Activated CD8-positive, alpha-beta memory T cell treated with anti-CD3 and anti-CD28 coated beads for 36 hours (primary cell): ENCODE measurements at regions not wholly inside any gene's neighbourhood (a gene's known extent, or its start where the extent isn't known, plus 50 kb on each side); places are given as distances from the start of the nearest gene placed in this dataset.

Source experiments
- CTCF ChIA-PET: fragments of 350-600 bp; sonication (Branson Sonifier 250); formaldehyde crosslinking; loops from one replicate; lab custom pipeline; 2021; ENCODE audit warnings: antibody characterized with exemption; lab: Charles Lee
- POLR2A ChIA-PET: fragments of 350-600 bp; sonication (Branson Sonifier 250); formaldehyde crosslinking; loops from one replicate; lab custom pipeline; 2021; ENCODE audit warnings: antibody characterized with exemption; lab: Charles Lee

DNA sequence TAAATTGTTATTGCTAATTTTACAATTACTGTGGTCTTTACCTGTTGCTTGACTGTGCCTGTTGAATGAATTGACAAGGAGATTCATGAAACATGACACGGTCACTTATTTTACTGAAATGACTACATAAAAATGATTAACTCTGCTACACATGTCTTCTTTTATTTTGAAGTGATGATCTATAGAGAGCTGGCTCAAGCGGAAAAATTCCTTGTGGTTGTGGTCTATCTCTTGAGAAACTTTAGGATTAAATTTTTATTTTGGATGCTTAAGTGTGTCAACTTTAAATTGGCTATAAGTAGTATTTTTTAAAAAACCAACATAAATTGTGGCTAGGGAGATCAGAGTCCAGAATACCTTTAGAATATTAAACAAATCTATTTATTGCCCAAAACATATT is 131.8 kb upstream of the PITX2 start:
- ChIA-PET CTCF (no interaction called here), POLR2A (no interaction called here)

DNA sequence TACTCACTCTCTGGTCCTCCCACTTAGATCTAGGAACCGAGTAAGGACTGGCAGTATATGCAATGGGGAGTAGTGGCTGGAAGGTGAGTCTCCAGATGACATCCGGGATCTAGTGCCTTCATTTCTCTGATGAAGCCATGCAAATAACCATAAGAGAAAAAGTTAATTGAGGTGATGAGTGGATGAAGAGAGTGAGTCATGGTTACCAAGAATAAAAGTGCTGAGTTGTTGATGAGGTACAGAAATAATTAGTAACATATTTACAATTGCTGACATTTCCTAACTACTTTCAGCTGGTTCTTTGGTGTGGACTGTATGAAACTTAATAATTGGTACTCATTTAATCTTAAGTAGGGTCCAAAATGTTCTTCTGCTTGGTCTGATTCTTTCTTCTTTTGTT is 146.7 kb upstream of the PITX2 start:
- POLR2A ChIA-PET: no interaction called here
- CTCF ChIA-PET: no interaction called here

DNA sequence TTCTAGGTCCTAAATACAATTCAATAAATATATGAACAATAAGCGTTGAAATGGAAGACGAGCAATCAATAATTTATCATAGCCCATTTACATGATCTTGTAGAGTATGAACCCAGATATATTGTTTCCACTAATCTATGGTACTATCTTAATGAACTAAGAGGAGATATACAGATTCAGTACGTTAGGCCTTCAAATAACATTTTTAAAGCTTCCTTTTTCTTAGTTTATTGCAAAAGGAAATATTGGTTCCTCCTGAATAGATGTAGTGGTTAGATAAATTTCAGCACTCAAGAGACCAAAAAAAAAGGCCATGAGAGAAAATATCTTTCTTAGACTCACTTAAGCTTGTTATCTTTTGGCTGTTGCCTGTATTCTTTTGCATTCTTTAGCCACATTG is 147.5 kb upstream of the PITX2 start:
- CTCF ChIA-PET: no interaction called here

DNA sequence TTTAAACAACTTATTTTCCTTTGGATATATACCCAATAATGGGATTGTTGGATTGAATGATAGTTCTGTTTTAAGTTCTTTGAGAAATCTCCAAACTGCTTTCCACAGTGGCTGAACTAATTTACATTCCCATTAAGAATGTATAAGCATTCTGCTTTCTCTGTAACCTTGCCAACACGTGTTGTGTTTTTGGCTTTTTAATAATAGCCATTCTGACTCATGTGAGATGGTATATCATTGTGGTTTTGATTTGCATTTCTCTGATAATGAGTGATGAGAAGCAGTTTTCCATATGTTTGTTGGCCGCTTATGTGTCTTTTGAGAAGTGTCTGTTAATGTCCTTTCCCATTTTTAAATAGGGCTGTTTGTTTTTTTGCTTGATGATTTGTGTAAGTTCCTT is 155.6 kb upstream of the PITX2 start:
- CTCF ChIA-PET: no interaction called here
- POLR2A ChIA-PET: no interaction called here

More for the DNA sequence above, 147.5 kb upstream of the PITX2 start:
- POLR2A ChIA-PET: no interaction called here

DNA sequence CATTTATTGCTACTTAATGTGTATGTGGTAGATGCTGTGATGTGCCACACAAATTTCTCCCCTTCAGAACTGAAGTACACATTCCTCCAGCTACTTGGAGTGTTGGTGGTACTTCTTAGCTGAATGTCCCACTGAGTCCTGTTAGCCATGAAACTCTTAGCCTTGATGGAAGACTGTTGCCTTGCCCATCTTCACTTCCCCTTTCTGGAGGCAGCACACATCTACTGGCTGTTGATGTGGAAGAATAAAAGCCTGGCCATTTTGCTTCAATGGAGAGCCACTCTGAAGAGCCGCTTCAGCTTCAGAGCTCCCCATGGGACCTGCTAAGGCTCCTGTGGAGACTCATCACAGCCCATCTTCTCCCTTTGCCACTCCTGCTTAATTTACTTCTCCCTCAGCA is 157.7 kb upstream of the PITX2 start:
- ChIA-PET POLR2A (no interaction called here), CTCF (no interaction called here)

DNA sequence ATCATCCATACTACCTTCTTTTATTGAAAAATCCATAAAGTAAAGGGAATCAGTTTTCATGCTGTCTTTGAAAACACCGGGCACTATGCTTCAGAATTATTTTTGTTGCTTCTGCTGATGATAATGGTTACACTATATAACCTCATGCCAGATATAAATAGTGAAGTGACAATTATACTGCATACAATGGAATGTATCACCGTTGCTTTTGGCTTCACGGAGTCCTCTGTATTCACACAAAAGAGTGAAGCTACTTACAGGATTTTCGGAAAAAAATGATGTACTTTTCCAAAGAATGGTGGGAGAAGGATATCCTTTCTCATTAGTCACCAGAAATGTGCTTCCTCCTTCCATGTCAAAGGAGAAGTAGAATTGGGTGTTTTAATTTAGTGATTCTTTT is 159.1 kb upstream of the PITX2 start:
- ChIA-PET CTCF (no interaction called here), POLR2A (no interaction called here)

DNA sequence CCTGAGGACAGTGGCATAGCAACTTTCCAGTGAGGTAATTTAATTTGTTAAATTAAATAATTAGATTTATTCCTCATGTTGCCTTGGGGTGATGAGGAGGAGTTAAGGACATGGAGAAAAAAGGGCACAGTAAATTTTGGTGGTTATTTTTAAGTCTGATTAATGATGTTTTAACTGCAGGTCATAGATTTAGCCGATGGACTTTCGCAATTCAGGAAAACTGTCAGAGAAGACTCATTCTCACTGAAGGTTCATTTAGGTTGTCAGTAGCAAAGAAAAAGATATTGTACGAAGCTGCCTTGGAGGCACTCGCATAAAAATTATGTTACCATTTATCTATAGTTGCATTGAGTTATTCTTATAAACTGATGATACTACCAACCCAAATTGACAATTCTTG is 164.2 kb upstream of the PITX2 start:
- POLR2A ChIA-PET: no interaction called here
- CTCF ChIA-PET: no interaction called here

DNA sequence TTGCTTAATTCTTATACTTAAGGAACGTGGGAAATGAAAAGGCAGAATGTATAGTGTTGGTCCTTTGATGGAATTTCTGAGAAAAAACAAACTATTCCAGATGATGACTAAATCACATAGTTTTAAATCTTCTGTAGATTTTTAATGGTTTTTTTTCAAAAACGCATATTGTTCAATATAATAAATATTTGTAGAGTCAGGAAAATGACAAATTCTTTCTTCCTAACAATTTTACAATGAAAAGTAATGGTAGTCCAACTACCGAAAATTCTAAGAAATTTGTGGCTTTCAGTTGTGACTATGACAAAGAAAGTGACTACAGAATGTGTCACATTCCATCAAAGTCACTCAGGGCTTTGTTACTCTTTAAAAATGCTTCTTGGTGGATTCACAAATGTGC is 164.8 kb upstream of the PITX2 start:
- POLR2A ChIA-PET: no interaction called here

DNA sequence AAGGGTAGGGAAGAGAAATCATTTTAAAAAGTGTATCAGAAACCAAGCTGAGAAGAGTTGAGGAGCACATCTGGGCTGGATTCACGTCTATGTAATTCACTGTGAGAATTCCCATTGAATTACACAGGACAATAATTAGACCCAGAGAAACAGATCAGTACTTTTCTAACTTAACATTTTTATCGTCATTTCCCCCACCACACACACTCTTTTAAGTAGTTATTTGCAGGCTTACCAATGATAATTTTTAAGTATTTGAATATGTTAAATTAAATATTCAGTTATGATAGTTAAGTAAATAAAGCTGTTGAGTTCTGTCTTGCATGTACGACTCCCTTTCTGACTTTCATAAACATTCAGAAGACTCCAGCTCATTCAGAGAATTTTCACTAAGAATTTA is 165.4 kb upstream of the PITX2 start:
- POLR2A ChIA-PET: no interaction called here

More for the DNA sequence above, 164.8 kb upstream of the PITX2 start:
- CTCF ChIA-PET: no interaction called here

DNA sequence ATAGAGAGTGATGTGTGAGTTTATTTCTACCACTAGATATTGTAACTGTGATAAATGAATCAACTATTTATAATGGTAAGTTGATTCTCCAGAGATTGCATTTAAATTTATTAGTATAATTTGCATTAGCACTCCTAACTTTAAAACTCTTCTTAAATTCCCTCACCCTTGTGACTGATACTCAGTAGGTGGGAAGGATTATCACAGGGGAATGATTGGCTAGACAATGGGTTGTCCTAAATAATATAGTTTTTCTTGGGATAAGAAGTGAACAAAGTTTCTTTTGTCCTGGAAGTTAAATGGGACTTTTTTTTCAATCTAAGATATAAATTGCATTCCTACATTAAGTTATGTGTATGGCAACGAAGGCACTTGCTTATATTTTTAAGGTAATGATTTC is 169.2 kb upstream of the PITX2 start:
- CTCF ChIA-PET: no interaction called here
- POLR2A ChIA-PET: no interaction called here

More for the DNA sequence above, 165.4 kb upstream of the PITX2 start:
- CTCF ChIA-PET: no interaction called here

DNA sequence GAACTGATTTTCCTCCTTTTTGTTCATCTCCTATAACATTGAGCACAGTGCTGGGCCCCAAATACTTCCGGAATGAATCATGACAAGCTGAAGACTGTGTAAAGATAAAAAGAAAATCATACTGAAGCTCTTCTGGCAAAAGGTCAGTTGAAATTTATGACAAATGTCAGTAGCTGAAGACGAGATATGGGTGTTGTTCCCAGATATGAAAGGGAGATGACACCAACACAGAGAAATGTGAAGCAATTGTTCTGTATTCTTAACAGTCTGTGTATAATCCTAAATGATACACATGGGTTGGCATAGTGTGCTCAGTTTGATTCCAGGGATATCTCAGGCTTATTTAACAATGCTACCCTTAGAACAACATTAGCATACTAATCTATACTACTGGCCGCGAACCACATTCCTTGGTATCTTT is 170.5 kb upstream of the PITX2 start:
- ChIA-PET POLR2A (no interaction called here), CTCF (no interaction called here)

DNA sequence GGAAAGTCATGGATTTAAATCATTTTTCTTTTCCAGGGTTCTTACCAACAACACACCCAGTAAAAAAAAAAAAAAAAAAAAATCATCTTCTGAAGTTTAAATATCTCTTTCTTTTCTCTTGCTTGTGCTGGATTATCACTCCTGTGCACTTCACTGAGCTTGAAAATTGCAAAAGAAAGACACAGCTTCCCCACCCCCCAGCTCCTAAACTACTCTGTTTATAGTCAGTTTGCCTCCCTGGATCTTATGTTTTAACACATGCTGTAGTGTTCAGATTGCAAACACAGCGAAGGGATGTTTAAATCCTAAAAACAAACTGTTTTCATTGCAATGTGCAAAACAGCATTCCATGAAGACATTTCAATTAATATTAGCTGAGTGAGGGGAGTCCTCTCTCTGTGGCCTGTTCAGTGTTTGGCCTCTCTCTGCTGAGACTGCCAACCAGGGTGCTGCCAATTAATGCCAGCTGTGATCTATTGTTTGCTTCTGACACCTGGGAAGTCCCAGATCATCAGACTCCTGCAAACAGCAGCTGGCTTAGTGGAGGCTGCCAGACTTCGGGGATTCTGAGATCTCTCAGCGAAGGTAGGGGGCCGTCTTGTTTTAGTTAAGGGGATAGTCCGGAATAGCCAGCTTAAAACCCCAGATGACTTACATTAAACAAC is 171.1 kb upstream of the PITX2 start:
- POLR2A ChIA-PET: no interaction called here
- CTCF ChIA-PET: no interaction called here

DNA sequence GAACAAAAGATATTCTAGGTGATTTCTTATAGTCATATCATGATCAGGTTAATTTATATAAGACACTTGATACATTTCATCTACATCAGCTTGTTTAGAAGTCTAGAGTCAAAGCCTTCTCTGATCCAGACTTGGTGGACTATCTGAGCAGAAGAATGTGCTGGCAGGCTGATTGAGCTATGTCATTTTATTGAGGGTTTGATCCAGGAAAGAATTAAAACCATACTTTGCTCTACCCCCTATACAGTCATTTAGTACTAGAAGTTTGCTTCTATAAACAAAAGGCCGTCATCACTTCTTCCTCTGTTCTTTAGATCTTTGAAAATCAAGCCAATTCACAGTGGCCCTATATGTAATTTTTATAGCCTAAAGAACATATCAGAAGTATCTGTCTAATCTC is 173.1 kb upstream of the PITX2 start:
- CTCF ChIA-PET: no interaction called here
- POLR2A ChIA-PET: no interaction called here

DNA sequence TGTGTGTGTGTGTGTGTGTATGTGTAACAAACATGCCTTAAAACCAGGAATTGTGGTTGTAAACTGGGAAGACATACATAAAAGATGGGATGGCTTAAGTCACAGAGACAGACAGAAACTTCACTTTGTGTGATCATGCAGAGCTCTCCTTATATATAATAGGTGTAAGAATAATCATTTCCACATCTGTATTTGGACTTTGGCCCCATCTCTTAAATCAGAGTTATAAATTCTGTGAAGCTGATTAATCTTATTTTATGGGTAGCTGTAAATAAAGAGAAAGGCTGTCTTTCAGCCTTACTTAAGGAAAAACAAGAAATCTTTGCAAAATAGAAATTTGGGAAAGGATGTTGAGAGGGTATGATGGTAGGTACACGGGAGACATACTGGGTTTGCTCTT is 174.6 kb upstream of the PITX2 start:
- ChIA-PET POLR2A (no interaction called here), CTCF (no interaction called here)

DNA sequence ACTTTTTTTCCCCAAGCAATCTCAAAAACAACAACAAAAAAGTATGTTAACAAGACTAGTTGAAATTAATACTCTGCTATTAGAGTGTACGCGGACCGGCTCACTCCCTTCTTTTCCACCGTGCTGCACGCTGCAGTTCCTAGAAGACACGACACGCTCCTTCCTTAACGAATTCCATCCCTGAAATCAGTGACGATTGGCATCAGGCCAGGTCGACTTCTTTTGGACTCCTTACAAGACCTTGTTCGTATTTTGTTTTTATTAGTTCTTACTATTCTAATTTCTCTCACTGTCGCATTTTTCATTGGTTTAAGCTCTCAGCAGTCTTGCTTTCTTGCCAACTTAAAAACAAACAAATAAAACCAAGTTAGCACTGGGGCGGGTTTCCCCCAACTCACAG is 175.8 kb upstream of the PITX2 start:
- ChIA-PET CTCF (no interaction called here), POLR2A (no interaction called here)

DNA sequence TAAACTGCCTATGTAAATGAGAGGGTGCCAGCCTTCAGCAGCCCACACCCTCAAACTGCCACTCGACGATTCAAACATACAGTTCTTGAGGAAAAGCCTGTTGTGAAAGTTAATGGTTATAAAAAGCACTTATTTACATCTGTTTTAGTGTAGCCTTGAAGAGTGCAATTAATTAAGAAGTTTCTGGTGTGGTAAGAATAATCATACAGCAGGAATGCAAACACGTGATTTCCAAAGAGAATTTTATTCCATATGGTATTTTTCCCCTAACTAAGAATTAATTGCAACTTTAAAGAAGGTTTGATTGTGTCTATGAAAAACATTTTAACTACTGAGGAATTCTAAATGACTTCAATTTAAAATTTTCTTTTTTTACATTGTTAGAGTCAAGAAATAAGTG is 176.3 kb upstream of the PITX2 start:
- ChIA-PET POLR2A (no interaction called here), CTCF (no interaction called here)

DNA sequence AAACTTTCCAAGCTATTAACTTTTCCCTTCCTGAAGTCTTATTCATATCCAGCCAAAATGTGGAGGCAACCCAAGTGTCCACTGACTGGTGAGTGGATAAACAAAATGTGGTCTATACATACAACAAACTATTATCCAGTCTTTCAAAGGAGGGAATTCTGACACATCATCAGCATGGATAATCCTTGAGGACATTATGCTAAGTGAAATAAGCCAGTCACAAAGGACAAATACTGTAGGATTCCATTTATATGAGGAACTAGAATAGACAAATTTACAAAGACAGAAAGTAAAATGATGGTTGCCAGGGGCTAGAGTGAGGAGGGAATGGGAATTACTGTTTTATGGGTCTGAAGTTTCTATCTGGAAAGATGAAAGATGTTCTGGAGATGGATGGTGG is 178.7 kb upstream of the PITX2 start:
- ChIA-PET CTCF (no interaction called here), POLR2A (no interaction called here)

DNA sequence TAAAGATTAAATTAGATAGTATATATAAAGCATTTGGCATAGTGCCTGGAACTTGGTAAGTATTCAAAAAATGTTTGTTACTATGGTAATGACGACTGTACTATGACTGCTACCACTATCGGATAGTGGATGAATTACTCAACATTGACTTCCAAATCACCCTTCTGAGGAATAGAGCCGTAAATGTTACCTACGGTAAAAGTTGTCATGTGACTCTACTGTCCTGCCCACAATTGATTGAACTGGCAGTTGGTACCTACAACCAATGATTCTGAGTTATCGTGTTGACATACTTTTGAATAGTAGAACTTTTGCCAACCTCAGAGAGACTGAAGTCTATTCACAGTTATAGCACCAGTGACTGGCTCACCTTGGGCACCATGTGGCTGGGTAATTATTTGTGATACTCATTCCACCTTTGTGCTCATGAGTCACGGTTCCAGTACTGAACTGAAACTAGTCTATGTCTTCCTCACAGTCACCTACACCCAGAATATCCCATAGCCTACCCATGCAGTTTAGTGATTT is 185.5 kb upstream of the PITX2 start:
- ChIA-PET CTCF (no interaction called here), POLR2A (no interaction called here)

DNA sequence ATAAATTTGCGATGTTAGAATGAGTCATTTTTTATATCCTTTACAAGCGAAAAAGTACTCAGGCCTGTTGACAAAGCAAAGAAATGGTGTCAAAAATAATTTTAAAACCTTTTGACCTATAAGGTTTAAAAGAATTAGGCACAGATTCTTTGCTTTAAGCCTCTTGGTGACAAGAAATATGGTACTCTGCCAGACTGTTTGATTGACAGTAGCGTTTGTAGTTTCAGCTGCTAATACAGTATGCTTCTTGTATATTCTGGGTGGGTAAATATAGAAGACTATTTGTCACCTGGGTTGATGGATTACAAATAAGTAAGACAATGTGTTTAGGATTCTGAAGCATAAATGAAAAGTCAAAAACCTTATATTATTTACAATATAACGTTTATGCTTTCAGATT is 193.1 kb upstream of the PITX2 start:
- ChIA-PET CTCF (no interaction called here), POLR2A (no interaction called here)

DNA sequence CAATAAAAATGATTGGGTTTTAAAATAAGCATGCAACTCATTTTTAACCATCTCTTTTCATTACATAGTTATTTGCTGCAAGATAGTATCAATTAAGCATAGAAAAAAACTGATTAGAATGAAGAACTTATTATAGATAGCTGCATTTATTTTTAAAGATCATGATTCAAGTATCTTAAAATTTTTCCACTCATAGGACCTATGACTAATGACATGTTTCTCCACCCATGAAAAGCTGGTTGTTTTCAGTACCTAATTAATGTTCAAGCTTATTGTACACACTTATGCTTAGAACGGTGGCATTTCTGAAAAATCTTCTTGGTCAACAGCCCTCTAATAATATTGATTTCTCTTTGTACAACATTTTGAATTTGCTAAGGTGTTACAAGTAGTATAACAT is 193.5 kb upstream of the PITX2 start:
- POLR2A ChIA-PET: no interaction called here
- CTCF ChIA-PET: no interaction called here

DNA sequence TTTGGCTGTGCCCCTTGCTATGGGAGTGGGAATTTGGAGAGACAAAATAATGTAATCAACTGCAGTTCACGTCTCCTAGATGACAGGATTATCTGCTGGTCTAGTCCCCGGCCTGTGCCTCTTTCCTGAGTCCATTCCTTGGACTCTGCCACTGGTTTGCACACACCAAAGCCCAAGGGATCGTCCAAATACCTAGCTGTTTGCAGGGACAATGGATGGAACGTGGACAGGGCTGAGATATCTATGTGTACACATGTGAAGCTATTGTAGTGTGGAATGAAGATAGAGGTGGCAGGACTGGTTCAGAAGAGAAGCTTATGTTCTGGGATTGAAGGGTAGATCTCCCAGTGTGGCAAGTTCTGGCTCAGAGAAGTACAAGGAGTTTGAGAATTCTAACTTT is 198.3 kb upstream of the PITX2 start:
- ChIA-PET CTCF (no interaction called here), POLR2A (no interaction called here)

DNA sequence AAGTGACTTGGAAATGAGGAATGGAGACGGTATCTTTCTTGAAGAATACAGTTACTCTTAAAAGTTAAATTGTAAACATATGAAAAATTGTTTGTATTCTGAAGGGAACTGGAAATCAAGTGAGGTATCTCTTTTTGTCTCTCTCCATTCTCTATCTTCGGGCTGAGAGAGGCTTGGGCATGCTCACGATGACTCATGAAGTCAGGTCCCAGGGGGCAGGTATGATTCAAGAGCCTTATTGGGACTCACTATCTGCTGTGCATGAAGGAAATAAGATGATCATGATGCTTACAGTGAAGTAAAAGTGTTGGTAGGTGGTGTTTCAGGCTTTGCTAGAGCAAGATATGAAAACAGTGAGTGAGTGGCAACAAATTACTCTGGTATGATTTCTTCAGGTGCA is 200.4 kb upstream of the PITX2 start:
- POLR2A ChIA-PET: no interaction called here
- CTCF ChIA-PET: no interaction called here
